GM03348 (cell line): ENCODE measurements at regions not wholly inside any gene's neighbourhood (a gene's known extent, or its start where the extent isn't known, plus 50 kb on each side); places are given as distances from the start of the nearest gene placed in this dataset.
"Not testable (repeated sequence)": the region's sequence is repeated elsewhere in the genome, so short reads cannot be mapped to it uniquely, and the experiment has no call there.

ENCODE experiments used
- DNase-seq: peaks from one replicate; pipeline ENCODE4 v3.0.0; 2012; ENCODE audit warnings: low spot score

GRCh38 chr20:53773792-53774401 lies 180.3 kb upstream of the ZNF217 start:
- DNase-seq, result peak; percentile 88

GRCh38 chr20:53773066-53773791 lies 179.6 kb upstream of the ZNF217 start:
- DNase-seq, result not testable (repeated sequence)

- DNase-seq, result no peak
Measured at GRCh38 chr20:53769041-53769440, 175.4 kb upstream of the ZNF217 start.

- no peak for DNase-seq
Measured at GRCh38 chr20:53768329-53768728, 174.7 kb upstream of the ZNF217 start.

- no peak for DNase-seq
Measured at GRCh38 chr20:53767206-53767930, 173.7 kb upstream of the ZNF217 start.

GRCh38 chr20:53764415-53764800 lies 170.8 kb upstream of the ZNF217 start:
- no peak for DNase-seq

GRCh38 chr20:53763707-53764414 lies 170.2 kb upstream of the ZNF217 start:
- DNase-seq, result peak; percentile 10

- DNase-seq, result not testable (repeated sequence)
Measured at GRCh38 chr20:53762423-53762798, 168.8 kb upstream of the ZNF217 start.

- DNase-seq, result no peak
Measured at GRCh38 chr20:53760025-53760441, 166.4 kb upstream of the ZNF217 start.

- DNase-seq, result no peak
Measured at GRCh38 chr20:53757472-53757913, 163.9 kb upstream of the ZNF217 start.

- DNase-seq, result no peak
Measured at GRCh38 chr20:53755733-53756531, 162.3 kb upstream of the ZNF217 start.

GRCh38 chr20:53753880-53754459 lies 160.3 kb upstream of the ZNF217 start:
- no peak for DNase-seq

GRCh38 chr20:53752971-53753879 lies 159.6 kb upstream of the ZNF217 start:
- DNase-seq, result no peak

- DNase-seq, result no peak
Measured at GRCh38 chr20:53752583-53752970, 158.9 kb upstream of the ZNF217 start.

- no peak for DNase-seq
Measured at GRCh38 chr20:53751620-53752318, 158.1 kb upstream of the ZNF217 start.

GRCh38 chr20:53750827-53751619 lies 157.4 kb upstream of the ZNF217 start:
- peak; percentile 39 for DNase-seq

GRCh38 chr20:53749499-53749898 lies 155.9 kb upstream of the ZNF217 start:
- DNase-seq, result no peak

- DNase-seq, result peak; percentile 26
Measured at GRCh38 chr20:53748821-53749421, 155.3 kb upstream of the ZNF217 start.
